ENCODE measurements at regions not wholly inside any gene's neighbourhood (a gene's known extent, or its start where the extent isn't known, plus 50 kb on each side); places are given as distances from the start of the nearest gene placed in this dataset.

GRCh38 chr2:11889854-11890253 lies 143.4 kb downstream of the LPIN1 start:
- peaks cover 19% of the 10 kb centered on the region for H3K9me3 ChIP-seq (ENCODE audit: control insufficient read depth, low read length)
- WGBS, 2 experiments (ENCODE audit: insufficient coverage in 1 of 2, insufficient read length in 1 of 2) = no CpG with 5 or more reads among the region's 1 CpG
- H3K27me3 ChIP-seq (ENCODE audit: control insufficient read depth, insufficient read depth, low read length, poor library complexity, severe bottlenecking) = no peaks in the 10 kb centered on the region
- no peaks in the 10 kb centered on the region for H3K36me3 ChIP-seq (ENCODE audit: control insufficient read depth, insufficient read depth, low read length)
- no peak for DNase-seq
- H3K27ac Mint-ChIP-seq = no peak overlapping the region
- no peak for TF ChIP-seq CTCF (conservative IDR thresholded peaks at IDR 0.05)
- H3K36me3 Mint-ChIP-seq (ENCODE audit: low read depth) = no peaks in the 10 kb centered on the region
- H3K9ac ChIP-seq (ENCODE audit: extremely low read depth, low read length, poor library complexity, severe bottlenecking) = no peak overlapping the region
- H3K4me3 ChIP-seq (ENCODE audit: low read length) = no peak overlapping the region
- no peak overlapping the region for H3K4me3 Mint-ChIP-seq
- H3K4me1 ChIP-seq (ENCODE audit: control insufficient read depth, insufficient read depth, low read length) = no peaks in the 10 kb centered on the region
- H3K27me3 Mint-ChIP-seq (ENCODE audit: insufficient read depth) = peaks cover 2% of the 10 kb centered on the region
- H3K4me1 Mint-ChIP-seq = no peaks in the 10 kb centered on the region
- H3K9me3 Mint-ChIP-seq = peaks cover 45% of the 10 kb centered on the region
- no peak overlapping the region for H3K27ac ChIP-seq (ENCODE audit: low read depth, low read length)

- 90 to 100% methylated on average over 2 to 5 of the region's 5 CpGs for WGBS, 2 experiments (ENCODE audit: insufficient coverage in 1 of 2, insufficient read length in 1 of 2)
- no peak overlapping the region for H3K9ac ChIP-seq (ENCODE audit: extremely low read depth, low read length, poor library complexity, severe bottlenecking)
- no peaks in the 10 kb centered on the region for H3K27me3 ChIP-seq (ENCODE audit: control insufficient read depth, insufficient read depth, low read length, poor library complexity, severe bottlenecking)
- H3K9me3 ChIP-seq (ENCODE audit: control insufficient read depth, low read length) = peaks cover 19% of the 10 kb centered on the region
- Mint-ChIP-seq H3K9me3 (peaks cover 38% of the 10 kb centered on the region), H3K27ac (no peak overlapping the region), H3K27me3 (ENCODE audit: insufficient read depth) (peaks cover 2% of the 10 kb centered on the region), H3K4me3 (no peak overlapping the region), H3K4me1 (no peaks in the 10 kb centered on the region), H3K36me3 (ENCODE audit: low read depth) (no peaks in the 10 kb centered on the region)
- no peak overlapping the region for H3K27ac ChIP-seq (ENCODE audit: low read depth, low read length)
- TF ChIP-seq CTCF (conservative IDR thresholded peaks at IDR 0.05) = no peak
- H3K4me1 ChIP-seq (ENCODE audit: control insufficient read depth, insufficient read depth, low read length) = no peaks in the 10 kb centered on the region
- no peak for DNase-seq
- no peaks in the 10 kb centered on the region for H3K36me3 ChIP-seq (ENCODE audit: control insufficient read depth, insufficient read depth, low read length)
- no peak overlapping the region for H3K4me3 ChIP-seq (ENCODE audit: low read length)
These were observed 144.6 kb downstream of the LPIN1 start for GRCh38 chr2:11891028-11891427.

GRCh38 chr2:11891671-11892440 lies 145.4 kb downstream of the LPIN1 start:
- no peak overlapping the region for H3K9ac ChIP-seq (ENCODE audit: extremely low read depth, low read length, poor library complexity, severe bottlenecking)
- WGBS, 2 experiments (ENCODE audit: insufficient coverage in 1 of 2, insufficient read length in 1 of 2) = 91 to 92% methylated on average over 4 of the region's 4 CpGs
- H3K36me3 ChIP-seq (ENCODE audit: control insufficient read depth, insufficient read depth, low read length) = no peaks in the 10 kb centered on the region
- H3K27me3 ChIP-seq (ENCODE audit: control insufficient read depth, insufficient read depth, low read length, poor library complexity, severe bottlenecking) = no peaks in the 10 kb centered on the region
- H3K9me3 ChIP-seq (ENCODE audit: control insufficient read depth, low read length) = peaks cover 19% of the 10 kb centered on the region
- Mint-ChIP-seq H3K27me3 (ENCODE audit: insufficient read depth) (no peaks in the 10 kb centered on the region), H3K36me3 (ENCODE audit: low read depth) (no peaks in the 10 kb centered on the region), H3K4me1 (peaks cover 8% of the 10 kb centered on the region), H3K27ac (no peak overlapping the region), H3K4me3 (no peak overlapping the region), H3K9me3 (peaks cover 30% of the 10 kb centered on the region)
- TF ChIP-seq CTCF (conservative IDR thresholded peaks at IDR 0.05) = no peak
- no peak overlapping the region for H3K4me3 ChIP-seq (ENCODE audit: low read length)
- H3K27ac ChIP-seq (ENCODE audit: low read depth, low read length) = no peak overlapping the region
- H3K4me1 ChIP-seq (ENCODE audit: control insufficient read depth, insufficient read depth, low read length) = no peaks in the 10 kb centered on the region
- no peak for DNase-seq

All from endodermal cell (in vitro differentiated cells).